DOHH2 (cell line): ENCODE measurements at regions not wholly inside any gene's neighbourhood (a gene's known extent, or its start where the extent isn't known, plus 50 kb on each side); places are given as distances from the start of the nearest gene placed in this dataset.
"Not testable (repeated sequence)": the region's sequence is repeated elsewhere in the genome, so short reads cannot be mapped to it uniquely, and the experiment has no call there.

Experiments
- H3F3A ChIP-seq: fragments of 200-600 bp; sonication (generic), shearing (Covaris generic); 2 replicates; pipeline ENCODE4 v1.6.0; 2016; ENCODE audit warnings: antibody characterized with exemption, mild to moderate bottlenecking; ENCODE audit not compliant: control insufficient read depth, insufficient read depth
- H3K27ac ChIP-seq: fragments of 200-600 bp; sonication (generic); 2 replicates; pipeline ENCODE4 v1.5.1; 2014; ENCODE audit warnings: low read depth, mild to moderate bottlenecking, low read length, moderate library complexity
- H3K27me3 ChIP-seq: fragments of 200-600 bp; sonication (generic); 2 replicates; pipeline ENCODE4 v1.6.1; 2014; ENCODE audit warnings: mild to moderate bottlenecking, low read length, mixed read lengths; ENCODE audit not compliant: control insufficient read depth
- H3K36me3 ChIP-seq: fragments of 200-600 bp; sonication (generic); 2 replicates; pipeline ENCODE4 v1.6.1; 2014; ENCODE audit warnings: mild to moderate bottlenecking, low read length, moderate library complexity, mixed read lengths; ENCODE audit not compliant: control insufficient read depth
- H3K4me1 ChIP-seq: fragments of 200-600 bp; sonication (generic); 2 replicates; pipeline ENCODE4 v1.6.1; 2014; ENCODE audit warnings: mild to moderate bottlenecking, low read length, mixed read lengths; ENCODE audit not compliant: control insufficient read depth
- H3K4me2 ChIP-seq: fragments of 200-600 bp; sonication (generic); 2 replicates; pipeline ENCODE4 v1.6.0; 2014; ENCODE audit warnings: mild to moderate bottlenecking, low read length, moderate library complexity
- H3K4me3 ChIP-seq: fragments of 200-600 bp; sonication (generic); 2 replicates; pipeline ENCODE4 v1.5.1; 2014; ENCODE audit warnings: mild to moderate bottlenecking, low read length, mixed read lengths
- H3K79me2 ChIP-seq: fragments of 200-600 bp; sonication (generic); 2 replicates; pipeline ENCODE4 v1.6.1; 2014; ENCODE audit warnings: mild to moderate bottlenecking, low read length, mixed read lengths; ENCODE audit not compliant: control insufficient read depth
- H3K9me2 ChIP-seq: fragments of 200-600 bp; sonication (generic); replicated peaks from 2 replicates; pipeline ENCODE4 v1.6.1; 2014; ENCODE audit warnings: mild to moderate bottlenecking, low read length, mixed read lengths; ENCODE audit not compliant: control insufficient read depth
- H3K9me3 ChIP-seq: fragments of 200-600 bp; sonication (generic); 2 replicates; pipeline ENCODE4 v1.6.1; 2014; ENCODE audit warnings: antibody characterized with exemption, low read length, mixed read lengths; ENCODE audit not compliant: control insufficient read depth, insufficient read depth
- H4K20me1 ChIP-seq: fragments of 200-600 bp; sonication (generic); 2 replicates; pipeline ENCODE4 v1.6.0; 2014; ENCODE audit warnings: low read depth, mild to moderate bottlenecking, antibody characterized with exemption, low read length, moderate library complexity; ENCODE audit not compliant: control insufficient read depth, insufficient read depth
- CTCF ChIP-seq: fragments of 200-600 bp; sonication (generic); IDR thresholded peaks from one replicate; pipeline ENCODE4 v1.5.1; 2014; ENCODE audit warnings: antibody characterized with exemption, mild to moderate bottlenecking, low read depth, low read length; ENCODE audit not compliant: poor library complexity, severe bottlenecking
- EZH2phosphoT487 ChIP-seq: fragments of 200-600 bp; sonication (generic); IDR thresholded peaks from 2 replicates; pipeline ENCODE4 v1.6.1; 2017; ENCODE audit warnings: borderline replicate concordance, mild to moderate bottlenecking, antibody characterized with exemption, low read length, moderate library complexity, mixed read lengths

- H3K4me1 ChIP-seq = no peaks in the 10 kb centered on the region
- no peaks in the 10 kb centered on the region for H3K9me3 ChIP-seq
- no peak for TF ChIP-seq EZH2phosphoT487
- TF ChIP-seq CTCF = no peak
- H3K27me3 ChIP-seq = no peaks in the 10 kb centered on the region
- H3K9me2 ChIP-seq = no peaks in the 10 kb centered on the region
- H3F3A ChIP-seq = no peaks in the 10 kb centered on the region
- H3K27ac ChIP-seq = no peak overlapping the region
- no peak overlapping the region for H3K4me2 ChIP-seq
- H4K20me1 ChIP-seq = no peaks in the 10 kb centered on the region
- H3K79me2 ChIP-seq = no peaks in the 10 kb centered on the region
- no peaks in the 10 kb centered on the region for H3K36me3 ChIP-seq
- no peak overlapping the region for H3K4me3 ChIP-seq
Observed at GRCh38 chr10:2334575-2334974, 597.2 kb upstream of the ADARB2 start.

- TF ChIP-seq CTCF = no peak
- TF ChIP-seq EZH2phosphoT487 = no peak
- H3K9me3 ChIP-seq = no peaks in the 10 kb centered on the region
- no peak overlapping the region for H3K4me3 ChIP-seq
- no peaks in the 10 kb centered on the region for H3K36me3 ChIP-seq
- no peak overlapping the region for H3K27ac ChIP-seq
- no peaks in the 10 kb centered on the region for H3K9me2 ChIP-seq
- H3K27me3 ChIP-seq = no peaks in the 10 kb centered on the region
- no peaks in the 10 kb centered on the region for H3K79me2 ChIP-seq
- no peaks in the 10 kb centered on the region for H3K4me1 ChIP-seq
- H4K20me1 ChIP-seq = no peaks in the 10 kb centered on the region
- no peak overlapping the region for H3K4me2 ChIP-seq
- H3F3A ChIP-seq = no peaks in the 10 kb centered on the region
Observed at GRCh38 chr10:2329082-2329481, 591.8 kb upstream of the ADARB2 start.

- no peak overlapping the region for H3K4me3 ChIP-seq
- H3K4me1 ChIP-seq = no peaks in the 10 kb centered on the region
- no peaks in the 10 kb centered on the region for H3K36me3 ChIP-seq
- no peak overlapping the region for H3K4me2 ChIP-seq
- H3K27ac ChIP-seq = no peak overlapping the region
- no peaks in the 10 kb centered on the region for H3K27me3 ChIP-seq
- no peaks in the 10 kb centered on the region for H3K9me2 ChIP-seq
- H4K20me1 ChIP-seq = no peaks in the 10 kb centered on the region
- H3K9me3 ChIP-seq = no peaks in the 10 kb centered on the region
- H3K79me2 ChIP-seq = no peaks in the 10 kb centered on the region
- TF ChIP-seq CTCF = no peak
- TF ChIP-seq EZH2phosphoT487 = no peak
- H3F3A ChIP-seq = no peaks in the 10 kb centered on the region
Observed at GRCh38 chr10:2326411-2326810, 589.1 kb upstream of the ADARB2 start.

GRCh38 chr10:2315045-2315485 is 577.7 kb upstream of the ADARB2 start:
- not testable (repeated sequence) for H3K4me1 ChIP-seq, H3K27me3 ChIP-seq, H3K36me3 ChIP-seq, H3K4me3 ChIP-seq, H3K9me2 ChIP-seq, H3F3A ChIP-seq, H3K79me2 ChIP-seq, H3K9me3 ChIP-seq, H4K20me1 ChIP-seq, H3K27ac ChIP-seq, H3K4me2 ChIP-seq
